ENCODE measurements at regions not wholly inside any gene's neighbourhood (a gene's known extent, or its start where the extent isn't known, plus 50 kb on each side); places are given as distances from the start of the nearest gene placed in this dataset.

GRCh38 chr1:228821252-228821651, 86.0 kb downstream of the RHOU start:
- no peak overlapping the region for H3K27ac Mint-ChIP-seq (ENCODE audit: unreplicated experiment)
- peaks cover 11% of the 10 kb centered on the region for H3K4me1 Mint-ChIP-seq (ENCODE audit: unreplicated experiment)
- DNase-seq (ENCODE audit: low spot score): no peak
- H3K4me3 Mint-ChIP-seq (ENCODE audit: unreplicated experiment): no peak overlapping the region
- H3K27me3 Mint-ChIP-seq (ENCODE audit: unreplicated experiment): no peaks in the 10 kb centered on the region
- TF ChIP-seq, protein P1, sequence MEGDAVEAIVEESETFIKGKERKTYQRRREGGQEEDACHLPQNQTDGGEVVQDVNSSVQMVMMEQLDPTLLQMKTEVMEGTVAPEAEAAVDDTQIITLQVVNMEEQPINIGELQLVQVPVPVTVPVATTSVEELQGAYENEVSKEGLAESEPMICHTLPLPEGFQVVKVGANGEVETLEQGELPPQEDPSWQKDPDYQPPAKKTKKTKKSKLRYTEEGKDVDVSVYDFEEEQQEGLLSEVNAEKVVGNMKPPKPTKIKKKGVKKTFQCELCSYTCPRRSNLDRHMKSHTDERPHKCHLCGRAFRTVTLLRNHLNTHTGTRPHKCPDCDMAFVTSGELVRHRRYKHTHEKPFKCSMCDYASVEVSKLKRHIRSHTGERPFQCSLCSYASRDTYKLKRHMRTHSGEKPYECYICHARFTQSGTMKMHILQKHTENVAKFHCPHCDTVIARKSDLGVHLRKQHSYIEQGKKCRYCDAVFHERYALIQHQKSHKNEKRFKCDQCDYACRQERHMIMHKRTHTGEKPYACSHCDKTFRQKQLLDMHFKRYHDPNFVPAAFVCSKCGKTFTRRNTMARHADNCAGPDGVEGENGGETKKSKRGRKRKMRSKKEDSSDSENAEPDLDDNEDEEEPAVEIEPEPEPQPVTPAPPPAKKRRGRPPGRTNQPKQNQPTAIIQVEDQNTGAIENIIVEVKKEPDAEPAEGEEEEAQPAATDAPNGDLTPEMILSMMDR (IDR thresholded peaks at IDR 0.05; ENCODE audit: unreplicated experiment): no peak
- H3K9me3 Mint-ChIP-seq (ENCODE audit: unreplicated experiment): no peaks in the 10 kb centered on the region
- no peaks in the 10 kb centered on the region for H3K36me3 Mint-ChIP-seq (ENCODE audit: low read depth, unreplicated experiment)

GRCh38 chr1:228823200-228823599, 87.9 kb downstream of the RHOU start:
- H3K4me1 Mint-ChIP-seq (ENCODE audit: unreplicated experiment): peaks cover 16% of the 10 kb centered on the region
- TF ChIP-seq, protein P1 (IDR thresholded peaks at IDR 0.05; ENCODE audit: unreplicated experiment): no peak
- H3K27ac Mint-ChIP-seq (ENCODE audit: unreplicated experiment): no peak overlapping the region
- no peak for DNase-seq (ENCODE audit: low spot score)
- H3K36me3 Mint-ChIP-seq (ENCODE audit: low read depth, unreplicated experiment): no peaks in the 10 kb centered on the region
- H3K27me3 Mint-ChIP-seq (ENCODE audit: unreplicated experiment): peaks cover 2% of the 10 kb centered on the region
- no peak overlapping the region for H3K4me3 Mint-ChIP-seq (ENCODE audit: unreplicated experiment)
- H3K9me3 Mint-ChIP-seq (ENCODE audit: unreplicated experiment): no peaks in the 10 kb centered on the region

DNA sequence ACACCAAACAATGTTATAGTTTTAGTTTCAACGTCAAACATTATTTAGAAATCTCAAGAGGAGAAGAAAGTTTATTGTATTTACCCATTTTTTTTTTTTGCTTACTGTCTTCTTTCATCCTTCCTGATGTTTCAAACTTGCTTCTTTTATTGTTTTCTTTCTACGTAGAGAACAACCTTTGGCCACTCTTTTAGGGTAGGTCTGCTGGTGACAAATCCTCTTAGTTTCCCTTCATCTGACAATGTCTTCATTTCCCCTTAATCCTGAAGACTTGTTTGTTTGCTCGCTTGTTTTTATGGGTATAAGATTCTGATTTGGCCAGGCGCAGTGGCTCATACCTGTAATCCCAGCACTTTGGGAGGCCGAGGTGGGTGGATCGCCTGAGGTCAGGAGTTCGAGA, 89.1 kb downstream of the RHOU start:
- Mint-ChIP-seq H3K27ac (ENCODE audit: unreplicated experiment) (no peak overlapping the region), H3K4me3 (ENCODE audit: unreplicated experiment) (no peak overlapping the region), H3K36me3 (ENCODE audit: low read depth, unreplicated experiment) (no peaks in the 10 kb centered on the region), H3K4me1 (ENCODE audit: unreplicated experiment) (peaks cover 16% of the 10 kb centered on the region), H3K27me3 (ENCODE audit: unreplicated experiment) (peaks cover 2% of the 10 kb centered on the region), H3K9me3 (ENCODE audit: unreplicated experiment) (no peaks in the 10 kb centered on the region)
- TF ChIP-seq, protein P1 (IDR thresholded peaks at IDR 0.05; ENCODE audit: unreplicated experiment): no peak
- no peak for DNase-seq (ENCODE audit: low spot score)

DNA sequence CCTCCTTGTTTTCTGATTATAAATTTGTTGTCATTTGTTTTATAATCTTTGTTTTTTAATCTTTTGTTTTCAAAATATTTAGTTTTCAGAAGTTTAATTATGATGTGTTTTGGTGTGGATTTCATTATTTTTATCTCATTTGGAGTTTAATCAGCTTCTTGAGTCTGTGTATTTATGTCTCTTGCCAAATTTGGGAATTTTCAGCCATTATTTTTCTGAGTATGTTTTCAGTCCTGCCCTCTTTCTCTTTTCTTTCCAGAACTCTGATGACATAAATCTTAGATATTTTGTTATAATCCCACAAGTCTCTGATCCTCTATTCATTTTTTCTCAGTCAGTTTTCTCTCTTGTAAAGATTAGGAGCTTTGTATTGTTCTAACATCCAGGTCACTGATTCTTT, 89.8 kb downstream of the RHOU start:
- no peak overlapping the region for H3K4me3 Mint-ChIP-seq (ENCODE audit: unreplicated experiment)
- H3K27ac Mint-ChIP-seq (ENCODE audit: unreplicated experiment): no peak overlapping the region

GRCh38 chr1:228825840-228826484, 90.7 kb downstream of the RHOU start:
- Mint-ChIP-seq H3K9me3 (ENCODE audit: unreplicated experiment) (no peaks in the 10 kb centered on the region), H3K4me1 (ENCODE audit: unreplicated experiment) (peaks cover 17% of the 10 kb centered on the region), H3K27ac (ENCODE audit: unreplicated experiment) (no peak overlapping the region), H3K4me3 (ENCODE audit: unreplicated experiment) (no peak overlapping the region), H3K36me3 (ENCODE audit: low read depth, unreplicated experiment) (no peaks in the 10 kb centered on the region), H3K27me3 (ENCODE audit: unreplicated experiment) (peaks cover 2% of the 10 kb centered on the region)
- no peak for DNase-seq (ENCODE audit: low spot score)
- TF ChIP-seq, protein P1 (IDR thresholded peaks at IDR 0.05; ENCODE audit: unreplicated experiment): no peak

More for the DNA sequence above, 89.8 kb downstream of the RHOU start:
- TF ChIP-seq, protein P1 (IDR thresholded peaks at IDR 0.05; ENCODE audit: unreplicated experiment): no peak
- H3K36me3 Mint-ChIP-seq (ENCODE audit: low read depth, unreplicated experiment): no peaks in the 10 kb centered on the region
- H3K4me1 Mint-ChIP-seq (ENCODE audit: unreplicated experiment): peaks cover 16% of the 10 kb centered on the region
- H3K9me3 Mint-ChIP-seq (ENCODE audit: unreplicated experiment): no peaks in the 10 kb centered on the region
- peaks cover 2% of the 10 kb centered on the region for H3K27me3 Mint-ChIP-seq (ENCODE audit: unreplicated experiment)
- DNase-seq (ENCODE audit: low spot score): no peak

Data from endothelial cell (in vitro differentiated cells).